HepG2 (cell line): ENCODE measurements at regions not wholly inside any gene's neighbourhood (a gene's known extent, or its start where the extent isn't known, plus 50 kb on each side); places are given as distances from the start of the nearest gene placed in this dataset.

Experiments used
- ATAC-seq: fragments of 200-7000 bp; cut with Tn5 transposase; 3 replicates; pipeline ENCODE4 v1.9.1; 2020; ENCODE audit warnings: mild to moderate bottlenecking, moderate library complexity
- BruUV-seq: library from RNA; stranded (reverse); fragments of 400-500 nt; replicated peaks from 2 replicates; lab custom pipeline; 2021; lab: Mats Ljungman, UMichigan
- CTCF ChIA-PET: fragments of 300-600 bp; formaldehyde crosslinking; extraction: SDS; loops from one replicate; lab custom pipeline; 2021; ENCODE audit warnings: low total read pairs, inconsistent platforms, low intra/inter-chr PET ratio; lab: Yijun Ruan, JAX
- POLR2A ChIA-PET: fragments of 350-600 bp; sonication (Branson Sonifier 250); formaldehyde crosslinking; loops from one replicate; lab custom pipeline; 2020; ENCODE audit warnings: antibody characterized with exemption, inconsistent platforms; lab: Yijun Ruan, JAX
- DNase-seq: peaks from one replicate; pipeline ENCODE4 v3.0.0-alpha.2; 2015; ENCODE audit warnings: low spot score
- FAIRE-seq: peaks from 3 replicates; lab custom pipeline; 2011; peaks lifted over from hg19 to GRCh38; lab: Jason Lieb, UNC
- H2AFZ ChIP-seq: one replicate; pipeline ENCODE4 v1.6.1; 2011; ENCODE audit warnings: low read length, inconsistent platforms
- H3K27ac ChIP-seq: fragments of 300-600 bp; 3 replicates; pipeline ENCODE4 v1.8.0; 2011; ENCODE audit warnings: mixed run types, mild to moderate bottlenecking, mixed read lengths, low read length, inconsistent platforms; ENCODE audit not compliant: insufficient read depth; ENCODE audit errors: extremely low read length
- H3K27me3 ChIP-seq, 2 experiments: fragments of 200-600 bp in 1 of 2; 2 replicates in 1 of 2; 3 replicates in 1 of 2; pipeline versions ENCODE4 v1.6.0 to v1.8.0; 2011; ENCODE audit warnings: low read length in 2 of 2, mild to moderate bottlenecking in 2 of 2, moderate library complexity in 2 of 2, inconsistent platforms in 1 of 2; ENCODE audit not compliant: insufficient read depth in 2 of 2, control insufficient read depth in 1 of 2
- H3K36me3 ChIP-seq, 2 experiments: fragments of 200-600 bp in 1 of 2; replicated peaks in 1 of 2; 2 replicates in 1 of 2; 3 replicates in 1 of 2; pipeline versions ENCODE4 v1.5.1 to v1.8.0; 2011; ENCODE audit warnings: low read length in 2 of 2, inconsistent platforms in 1 of 2; ENCODE audit not compliant: insufficient read depth in 2 of 2, control insufficient read depth in 1 of 2
- H3K4me1 ChIP-seq: 2 replicates; pipeline ENCODE4 v1.5.1; 2012; ENCODE audit warnings: low read length, inconsistent platforms; ENCODE audit not compliant: insufficient read depth
- H3K4me2 ChIP-seq: 2 replicates; pipeline ENCODE4 v1.6.0; 2011; ENCODE audit warnings: low read depth, low read length, inconsistent platforms
- H3K4me3 ChIP-seq, 3 experiments: fragments of 200-600 bp in 1 of 3; sonication (generic), shearing (Covaris generic) in 1 of 3; replicated peaks in 1 of 3; 2 replicates each; pipeline ENCODE4 v1.5.1; 2011 to 2016; ENCODE audit warnings: low read length in 3 of 3, inconsistent platforms in 2 of 3, low read depth in 2 of 3, mild to moderate bottlenecking in 2 of 3, control low read depth in 1 of 3, mixed read lengths in 1 of 3; ENCODE audit not compliant: insufficient read depth in 1 of 3
- H3K79me2 ChIP-seq: one replicate; pipeline ENCODE4 v1.6.1; 2011; ENCODE audit warnings: low read length, inconsistent platforms; ENCODE audit not compliant: insufficient read depth
- H3K9ac ChIP-seq: 2 replicates; pipeline ENCODE4 v1.6.0; 2011; ENCODE audit warnings: mild to moderate bottlenecking, low read depth, low read length, inconsistent platforms; ENCODE audit not compliant: insufficient read depth
- H3K9me3 ChIP-seq: 2 replicates; pipeline ENCODE4 v1.5.1; 2012; ENCODE audit warnings: mild to moderate bottlenecking, low read length
- H4K20me1 ChIP-seq: 2 replicates; pipeline ENCODE4 v1.6.0; 2011; ENCODE audit warnings: inconsistent platforms, mild to moderate bottlenecking, low read length, moderate library complexity; ENCODE audit not compliant: insufficient read depth
- CC2D1A ChIP-seq: sonication (generic); formaldehyde crosslinking; IDR thresholded peaks from 2 replicates; pipeline ENCODE4 v1.8.1; 2023; ENCODE audit warnings: mild to moderate bottlenecking, missing genetic modification reagents
- MBNL3 ChIP-seq: fragments of 250-450 bp; sonication (Bioruptor Pico); conservative IDR thresholded peaks from 2 replicates; pipeline ENCODE4 v1.8.0; 2022; ENCODE audit warnings: mild to moderate bottlenecking, inconsistent platforms
- MTERF4 ChIP-seq: sonication (generic); formaldehyde crosslinking; IDR thresholded peaks from 2 replicates; pipeline ENCODE4 v1.8.0; 2023; ENCODE audit warnings: mild to moderate bottlenecking, missing genetic modification reagents
- RFX1 ChIP-seq: fragments of 450-650 bp; IDR thresholded peaks from 2 replicates; pipeline ENCODE4 v1.6.1; 2017
- SP2 ChIP-seq: sonication (generic); formaldehyde crosslinking; IDR thresholded peaks from 2 replicates; pipeline ENCODE4 v1.5.1; 2020; ENCODE audit warnings: mild to moderate bottlenecking, missing genetic modification reagents
- SP5 ChIP-seq: IDR thresholded peaks from 2 replicates; pipeline ENCODE4 v1.6.1; 2016; ENCODE audit warnings: low read depth, borderline replicate concordance
- USF2 ChIP-seq, 2 experiments: sonication (generic) in 1 of 2; formaldehyde crosslinking in 1 of 2; IDR thresholded peaks; 2 replicates each; pipeline versions ENCODE4 v1.5.1 to v1.6.1; 2011 to 2020; ENCODE audit warnings: borderline replicate concordance in 1 of 2, low read depth in 1 of 2, low read length in 1 of 2, mild to moderate bottlenecking in 1 of 2, missing genetic modification reagents in 1 of 2, moderate library complexity in 1 of 2
- ZBTB1 ChIP-seq: sonication (generic); formaldehyde crosslinking; IDR thresholded peaks from 2 replicates; pipeline ENCODE4 v1.4.0; 2020; ENCODE audit warnings: missing genetic modification reagents, borderline replicate concordance
- ZNF230 ChIP-seq: sonication (generic); formaldehyde crosslinking; IDR thresholded peaks from 2 replicates; pipeline ENCODE4 v1.4.0; 2020; ENCODE audit warnings: mild to moderate bottlenecking, missing genetic modification reagents
- ZNF337 ChIP-seq: sonication (generic); formaldehyde crosslinking; IDR thresholded peaks from 2 replicates; pipeline ENCODE4 v1.5.1; 2020; ENCODE audit warnings: missing genetic modification reagents, low read depth, mild to moderate bottlenecking, borderline replicate concordance
- ZNF383 ChIP-seq: sonication (generic); formaldehyde crosslinking; IDR thresholded peaks from 2 replicates; pipeline ENCODE4 v1.4.0; 2020; ENCODE audit warnings: missing genetic modification reagents, mild to moderate bottlenecking, borderline replicate concordance
- ZNF784 ChIP-seq: sonication (generic); formaldehyde crosslinking; IDR thresholded peaks from 2 replicates; pipeline ENCODE4 v1.5.1; 2020; ENCODE audit warnings: missing genetic modification reagents, mild to moderate bottlenecking, borderline replicate concordance
- WGBS: methylation state at CpG from one replicate; pipeline ENCODE4 v1.1.6; 2017; ENCODE audit warnings: low lambda C conversion rate; 5-methylcytosine and 5-hydroxymethylcytosine counted together
- in situ Hi-C: cut with HindIII; loops from 2 replicates; pipeline ENCODE4 v1.10.0; 2017; ENCODE audit warnings: low pct_unique_long_range_greater_than_20kb; ENCODE audit not compliant: extremely low pct_ligation_motif_present
- intact Hi-C: fragments of 100-400 bp; cut with micrococcal nuclease; formaldehyde crosslinking; loops from one replicate; pipeline ENCODE4 v1.10.0; 2022; ENCODE audit not compliant: unreplicated experiment

GRCh38 chr15:94069844-94070243 is 161.5 kb upstream of the MCTP2 start:
- FAIRE-seq, result no peak
- no peaks in the 10 kb centered on the region for H3K79me2 ChIP-seq

More at GRCh38 chr15:94069844-94070243, 161.5 kb upstream of the MCTP2 start:
- no TSS peak for BruUV-seq
- 24% methylated on average over 9 of the region's 9 CpGs for WGBS
- Histone ChIP-seq H3K9me3 (no peaks in the 10 kb centered on the region; the same call in 1 of the 2 replicates), H2AFZ (no peak overlapping the region), H3K27me3 (no peaks in the 10 kb centered on the region), H3K36me3 (no peaks in the 10 kb centered on the region), H3K9ac (no peak overlapping the region), H4K20me1 (no peaks in the 10 kb centered on the region), H3K27ac (no peak overlapping the region), H3K4me1 (no peaks in the 10 kb centered on the region), H3K4me2 (no peak overlapping the region), H3K4me3 (no peak overlapping the region)
- ChIA-PET CTCF (no interaction called here), POLR2A (no interaction called here)
- no peak for ATAC-seq
- intact Hi-C loops (no loop called here), in situ Hi-C loops (no loop called here)
- DNase-seq, result no peak
- no peak for TF ChIP-seq CC2D1A
- TF ChIP-seq ZBTB1, result no peak
- no peak for TF ChIP-seq MBNL3 (CRISPR knock-in tag)
- TF ChIP-seq ZNF230 (CRISPR knock-in tag), result no peak
- no peak for TF ChIP-seq SP5 (CRISPR knock-in tag)
- TF ChIP-seq SP2 (CRISPR knock-in tag), result no peak
- TF ChIP-seq MTERF4, result no peak
- no peak for TF ChIP-seq USF2 (IDR thresholded peaks at IDR 0.05; ENCODE audit: low read depth, low read length)
- TF ChIP-seq USF2 (CRISPR knock-in tag; IDR thresholded peaks at IDR 0.05; ENCODE audit: borderline replicate concordance), result no peak
- TF ChIP-seq RFX1, result no peak
- no peak for TF ChIP-seq ZNF784 (CRISPR knock-in tag)
- TF ChIP-seq ZNF383 (CRISPR knock-in tag), result no peak
- no peak for TF ChIP-seq ZNF337
